ENCODE measurements at regions not wholly inside any gene's neighbourhood (a gene's known extent, or its start where the extent isn't known, plus 50 kb on each side); places are given as distances from the start of the nearest gene placed in this dataset.
"Not testable (repeated sequence)": the region's sequence is repeated elsewhere in the genome, so short reads cannot be mapped to it uniquely, and the experiment has no call there.

DNA sequence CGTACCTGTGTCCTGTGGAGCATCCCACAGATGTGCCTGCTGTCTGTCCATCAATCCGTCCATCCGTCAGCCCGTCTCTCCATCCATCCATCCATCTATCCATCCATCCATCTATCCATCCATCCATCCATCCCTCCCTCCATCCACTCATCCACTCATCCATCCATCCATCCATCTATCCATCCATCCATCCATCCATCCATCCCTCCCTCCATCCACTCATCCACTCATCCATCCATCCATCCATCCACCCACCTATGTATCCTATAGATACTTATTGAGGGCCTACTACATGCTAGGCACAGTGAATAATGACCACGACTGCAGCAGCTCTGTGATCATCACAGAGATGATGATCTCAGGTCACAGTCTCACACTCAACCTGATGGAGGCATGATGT, 67.5 kb upstream of the TRABD2B start:
- TF ChIP-seq POLR2A (IDR thresholded peaks at IDR 0.05; ENCODE audit: low read depth, low read length); POLR2AphosphoS5 (IDR thresholded peaks at IDR 0.05; ENCODE audit: low read depth, low read length); TAF1 (IDR thresholded peaks at IDR 0.05; ENCODE audit: borderline replicate concordance, low read depth, low read length): not testable (repeated sequence)

Measured in GM12892 (cell line).